NCI-H1417 (cell line): ENCODE measurements at regions not wholly inside any gene's neighbourhood (a gene's known extent, or its start where the extent isn't known, plus 50 kb on each side); places are given as distances from the start of the nearest gene placed in this dataset.
A peak's percentile ranks its signal among the peaks of the same experiment; 100 is the strongest.

Source experiments
- DNase-seq, 3 experiments: peaks; one replicate each; lab custom pipeline; 2025; lab: John Stamatoyannopoulos, UW

GRCh38 chr6:1201547-1202200, 110.2 kb upstream of the FOXQ1 start:
- DNase-seq: no peak

- no peak for DNase-seq
Observed at GRCh38 chr6:1200409-1201101, 111.3 kb upstream of the FOXQ1 start.

GRCh38 chr6:1200081-1200408, 111.9 kb upstream of the FOXQ1 start:
- no peak for DNase-seq

GRCh38 chr6:1197309-1197708, 114.6 kb upstream of the FOXQ1 start:
- no peak for DNase-seq

GRCh38 chr6:1191141-1191630, 120.7 kb upstream of the FOXQ1 start:
- no peak for DNase-seq

GRCh38 chr6:1190366-1190765, 121.5 kb upstream of the FOXQ1 start:
- DNase-seq: no peak

- DNase-seq: no peak
Observed at GRCh38 chr6:1188199-1188598, 123.7 kb upstream of the FOXQ1 start.

- DNase-seq: no peak
Observed at GRCh38 chr6:1187293-1188131, 124.4 kb upstream of the FOXQ1 start.

GRCh38 chr6:1184318-1184717, 127.6 kb upstream of the FOXQ1 start:
- DNase-seq: no peak

GRCh38 chr6:1182722-1183521, 129.0 kb upstream of the FOXQ1 start:
- DNase-seq: no peak

GRCh38 chr6:1181939-1182605, 129.8 kb upstream of the FOXQ1 start:
- no peak for DNase-seq

- DNase-seq: peak in 2 of 3 experiments; percentile 18 to 36
Observed at GRCh38 chr6:1179571-1180459, 132.1 kb upstream of the FOXQ1 start.

- no peak for DNase-seq
Observed at GRCh38 chr6:1178590-1178989, 133.3 kb upstream of the FOXQ1 start.

- no peak for DNase-seq
Observed at GRCh38 chr6:1176567-1176966, 135.3 kb upstream of the FOXQ1 start.

- no peak for DNase-seq
Observed at GRCh38 chr6:1175877-1176276, 136.0 kb upstream of the FOXQ1 start.

- DNase-seq: peak in 2 of 3 experiments; percentile 6 to 47
Observed at GRCh38 chr6:1170794-1171193, 141.1 kb upstream of the FOXQ1 start.

- no peak for DNase-seq
Observed at GRCh38 chr6:1164600-1164999, 147.3 kb upstream of the FOXQ1 start.

GRCh38 chr6:1163501-1163900, 148.4 kb upstream of the FOXQ1 start:
- DNase-seq: no peak

GRCh38 chr6:1162367-1163275, 149.3 kb upstream of the FOXQ1 start:
- no peak for DNase-seq
